Stimulated activated CD4-positive, alpha-beta T cell treated with anti-CD3 and anti-CD28 coated beads, Interleukin-15, amount 100 ng/mL, for 24 hours (primary cell): ENCODE measurements at regions not wholly inside any gene's neighbourhood (a gene's known extent, or its start where the extent isn't known, plus 50 kb on each side); places are given as distances from the start of the nearest gene placed in this dataset.

Experiments
- DNase-seq: peaks from one replicate; pipeline ENCODE4 v3.0.0-alpha.2; 2020

GRCh38 chr14:38073641-38074040, 134.1 kb upstream of the SSTR1 start:
- DNase-seq: no peak

- DNase-seq: no peak
Measured at GRCh38 chr14:38074081-38074480, 133.6 kb upstream of the SSTR1 start.

- no peak for DNase-seq
Measured at GRCh38 chr14:38074754-38075153, 132.9 kb upstream of the SSTR1 start.

- DNase-seq: no peak
Measured at GRCh38 chr14:38078393-38078792, 129.3 kb upstream of the SSTR1 start.

- no peak for DNase-seq
Measured at GRCh38 chr14:38079268-38079667, 128.4 kb upstream of the SSTR1 start.

- DNase-seq: no peak
Measured at GRCh38 chr14:38079886-38080285, 127.8 kb upstream of the SSTR1 start.

GRCh38 chr14:38080696-38081095, 127.0 kb upstream of the SSTR1 start:
- no peak for DNase-seq

- no peak for DNase-seq
Measured at GRCh38 chr14:38083039-38083438, 124.7 kb upstream of the SSTR1 start.

- DNase-seq: no peak
Measured at GRCh38 chr14:38089123-38089522, 118.6 kb upstream of the SSTR1 start.

- no peak for DNase-seq
Measured at GRCh38 chr14:38090506-38090905, 117.2 kb upstream of the SSTR1 start.

GRCh38 chr14:38098074-38098836, 109.4 kb upstream of the SSTR1 start:
- no peak for DNase-seq

GRCh38 chr14:38101679-38102078, 106.0 kb upstream of the SSTR1 start:
- no peak for DNase-seq

GRCh38 chr14:38103542-38104225, 104.0 kb upstream of the SSTR1 start:
- DNase-seq: no peak

GRCh38 chr14:38105106-38105702, 102.5 kb upstream of the SSTR1 start:
- DNase-seq: no peak

- no peak for DNase-seq
Measured at GRCh38 chr14:38107216-38107631, 100.5 kb upstream of the SSTR1 start.

GRCh38 chr14:38108681-38109080, 99.0 kb upstream of the SSTR1 start:
- DNase-seq: no peak

GRCh38 chr14:38110258-38110657, 97.4 kb upstream of the SSTR1 start:
- DNase-seq: no peak

- no peak for DNase-seq
Measured at GRCh38 chr14:38111046-38111445, 96.7 kb upstream of the SSTR1 start.

GRCh38 chr14:38113546-38113945, 94.2 kb upstream of the SSTR1 start:
- DNase-seq: no peak

GRCh38 chr14:38116895-38117294, 90.8 kb upstream of the SSTR1 start:
- DNase-seq: no peak

- DNase-seq: no peak
Measured at GRCh38 chr14:38120109-38120508, 87.6 kb upstream of the SSTR1 start.

GRCh38 chr14:38121320-38122020, 86.2 kb upstream of the SSTR1 start:
- DNase-seq: no peak

- no peak for DNase-seq
Measured at GRCh38 chr14:38122241-38122640, 85.5 kb upstream of the SSTR1 start.

GRCh38 chr14:38124506-38124905, 83.2 kb upstream of the SSTR1 start:
- DNase-seq: no peak
